ENCODE measurements at regions not wholly inside any gene's neighbourhood (a gene's known extent, or its start where the extent isn't known, plus 50 kb on each side); places are given as distances from the start of the nearest gene placed in this dataset.
A peak's percentile ranks its signal among the peaks of the same experiment; 100 is the strongest.

DNA sequence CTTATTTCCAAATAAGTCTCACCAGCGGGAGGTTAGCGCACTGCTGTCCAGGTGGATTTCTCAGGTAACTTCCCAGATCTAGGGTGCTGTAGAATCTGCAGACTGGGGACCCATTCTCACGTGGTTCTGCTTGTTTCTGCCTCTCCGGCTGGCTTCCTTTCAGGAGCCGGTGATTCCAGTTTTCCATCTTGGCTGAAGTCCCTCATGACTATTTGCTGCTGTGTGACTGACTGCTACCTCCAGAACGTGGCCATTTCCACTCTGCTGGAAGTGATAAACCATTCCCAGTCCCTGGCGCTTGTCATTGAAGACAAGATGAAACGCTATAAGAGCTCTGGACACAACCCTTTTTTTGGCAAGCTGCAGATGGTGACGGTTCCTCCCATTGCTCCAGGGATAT lies 76.0 kb downstream of the DOP1B start:
- CTCF ChIA-PET = no interaction called here
- Mint-ChIP-seq H3K27me3 (no peaks in the 10 kb centered on the region), H3K36me3 (peaks cover 9% of the 10 kb centered on the region), H3K4me3 (no peak overlapping the region), H3K27ac (no peak overlapping the region), H3K4me1 (peaks cover 15% of the 10 kb centered on the region), H3K9me3 (ENCODE audit: low read depth) (no peaks in the 10 kb centered on the region)
- DNase-seq (no peak), ATAC-seq (no peak)

DNA sequence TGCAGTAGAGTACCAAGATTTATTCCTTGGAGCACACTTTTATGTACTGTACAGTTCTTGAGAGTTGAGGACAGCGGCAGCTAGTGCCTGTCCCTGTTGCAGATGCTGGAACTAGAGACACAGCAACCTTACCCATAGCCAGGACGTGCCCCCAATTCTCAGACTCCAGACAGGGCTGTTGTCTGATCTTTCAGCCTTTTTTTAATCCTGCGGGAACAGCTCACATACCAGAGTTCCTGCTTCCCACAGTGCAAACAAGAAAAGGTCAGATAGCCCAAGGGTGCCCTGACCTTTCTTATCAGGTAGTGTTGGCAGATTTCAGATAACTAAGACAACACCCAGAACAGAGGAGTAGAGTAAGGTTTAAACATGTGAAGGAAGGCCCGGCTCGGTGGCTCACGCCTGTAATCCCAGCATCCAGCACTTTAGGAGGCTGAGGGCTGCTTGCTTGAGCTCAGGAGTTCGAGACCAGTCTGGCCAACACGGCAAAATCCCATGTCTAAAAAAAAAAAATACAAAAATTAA lies 78.5 kb downstream of the DOP1B start:
- no peaks in the 10 kb centered on the region for H3K9me3 Mint-ChIP-seq (ENCODE audit: low read depth)
- H3K27me3 Mint-ChIP-seq = no peaks in the 10 kb centered on the region
- CTCF ChIA-PET = interaction anchor here (0.6 kb wide), 1 partner anchor 10 kb away, joined by 3 read pairs; no protein-coding TSS in a partner anchor
- peaks cover 15% of the 10 kb centered on the region for H3K4me1 Mint-ChIP-seq
- H3K27ac Mint-ChIP-seq = no peak overlapping the region
- H3K4me3 Mint-ChIP-seq = no peak overlapping the region
- ATAC-seq (no peak), DNase-seq (no peak)
- H3K36me3 Mint-ChIP-seq = peaks cover 9% of the 10 kb centered on the region

GRCh38 chr21:36236052-36236730 lies 79.6 kb downstream of the DOP1B start:
- Mint-ChIP-seq H3K27ac (no peak overlapping the region), H3K9me3 (ENCODE audit: low read depth) (no peaks in the 10 kb centered on the region), H3K36me3 (peaks cover 5% of the 10 kb centered on the region), H3K27me3 (no peaks in the 10 kb centered on the region), H3K4me1 (peaks cover 15% of the 10 kb centered on the region), H3K4me3 (no peak overlapping the region)
- ATAC-seq = no peak
- CTCF ChIA-PET = interaction anchor here (1.6 kb wide), 1 partner anchor 24 kb away, joined by 4 read pairs; no protein-coding TSS in a partner anchor
- no peak for DNase-seq

GRCh38 chr21:36237441-36237840 lies 80.8 kb downstream of the DOP1B start:
- Mint-ChIP-seq H3K4me3 (no peak overlapping the region), H3K36me3 (peaks cover 4% of the 10 kb centered on the region), H3K27me3 (no peaks in the 10 kb centered on the region), H3K4me1 (peaks cover 18% of the 10 kb centered on the region), H3K27ac (no peak overlapping the region), H3K9me3 (ENCODE audit: low read depth) (no peaks in the 10 kb centered on the region)
- no peak for ATAC-seq
- DNase-seq = no peak
- CTCF ChIA-PET = interaction anchor here (1.6 kb wide), 1 partner anchor 22 kb away, joined by 4 read pairs; no protein-coding TSS in a partner anchor

GRCh38 chr21:36239585-36239984 lies 80.4 kb upstream of the MORC3 start:
- H3K36me3 Mint-ChIP-seq = peaks cover 1% of the 10 kb centered on the region
- peaks cover 10% of the 10 kb centered on the region for H3K4me1 Mint-ChIP-seq
- H3K4me3 Mint-ChIP-seq = no peak overlapping the region
- H3K27me3 Mint-ChIP-seq = no peaks in the 10 kb centered on the region
- H3K9me3 Mint-ChIP-seq (ENCODE audit: low read depth) = no peaks in the 10 kb centered on the region
- DNase-seq (no peak), ATAC-seq (no peak)
- H3K27ac Mint-ChIP-seq = no peak overlapping the region
- CTCF ChIA-PET = no interaction called here

- Mint-ChIP-seq H3K4me3 (no peak overlapping the region), H3K27me3 (no peaks in the 10 kb centered on the region), H3K4me1 (peaks cover 7% of the 10 kb centered on the region), H3K27ac (no peak overlapping the region), H3K9me3 (ENCODE audit: low read depth) (no peaks in the 10 kb centered on the region), H3K36me3 (peaks cover 7% of the 10 kb centered on the region)
- ATAC-seq = peak; percentile 33
- no peak for DNase-seq
- CTCF ChIA-PET = interaction anchor here (0.8 to 1.8 kb wide), 4 partner anchors 10 to 39 kb away, joined by 3 to 4 read pairs (median 3); no protein-coding TSS in a partner anchor
Measured at GRCh38 chr21:36241717-36242116, 78.3 kb upstream of the MORC3 start.

DNA sequence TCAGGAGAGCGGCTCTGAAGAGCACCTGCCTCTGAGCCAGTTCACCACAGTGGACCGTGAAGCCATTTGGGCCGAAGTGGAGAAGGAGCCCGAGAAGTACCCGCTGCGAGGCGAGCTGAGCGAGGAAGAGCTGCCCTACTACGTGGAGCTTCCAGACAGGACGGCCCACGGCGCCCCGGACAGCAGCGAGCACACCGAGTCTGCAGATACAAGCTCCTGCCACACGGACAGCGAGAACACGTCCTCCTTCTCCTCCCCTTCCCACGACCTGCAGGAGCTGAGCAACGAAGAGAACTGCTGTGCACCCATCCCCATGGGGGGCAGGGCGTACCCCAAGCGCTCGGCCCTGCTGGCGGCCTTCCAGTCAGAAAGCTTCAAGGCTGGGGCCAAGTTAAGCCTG lies 74.9 kb upstream of the MORC3 start:
- H3K4me1 Mint-ChIP-seq = peaks cover 7% of the 10 kb centered on the region
- no peaks in the 10 kb centered on the region for H3K9me3 Mint-ChIP-seq (ENCODE audit: low read depth)
- no peak overlapping the region for H3K27ac Mint-ChIP-seq
- no peaks in the 10 kb centered on the region for H3K27me3 Mint-ChIP-seq
- CTCF ChIA-PET = interaction anchor here (1.3 kb wide), 1 partner anchor 10 kb away, joined by 3 read pairs; no protein-coding TSS in a partner anchor
- no peak overlapping the region for H3K4me3 Mint-ChIP-seq
- H3K36me3 Mint-ChIP-seq = peaks cover 13% of the 10 kb centered on the region
- ATAC-seq (no peak), DNase-seq (no peak)

DNA sequence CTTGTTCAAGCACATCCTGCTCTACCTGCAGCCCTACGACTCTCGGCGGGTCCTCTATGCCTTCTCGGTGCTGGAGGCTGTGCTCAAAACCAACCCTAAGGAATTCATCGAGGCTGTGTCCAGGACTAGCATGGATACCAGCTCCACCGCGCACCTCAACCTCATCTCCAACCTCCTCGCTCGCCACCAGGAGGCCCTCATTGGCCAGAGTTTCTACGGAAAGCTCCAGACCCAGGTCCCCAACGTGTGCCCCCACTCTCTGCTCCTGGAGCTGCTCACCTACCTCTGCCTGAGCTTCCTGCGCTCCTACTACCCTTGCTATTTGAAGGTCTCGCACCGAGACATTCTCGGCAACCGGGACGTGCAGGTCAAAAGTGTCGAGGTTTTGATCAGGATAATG lies 74.3 kb upstream of the MORC3 start:
- CTCF ChIA-PET = interaction anchor here (1.3 kb wide), 1 partner anchor 11 kb away, joined by 3 read pairs; no protein-coding TSS in a partner anchor
- ATAC-seq = no peak
- no peaks in the 10 kb centered on the region for H3K27me3 Mint-ChIP-seq
- H3K4me3 Mint-ChIP-seq = no peak overlapping the region
- no peak overlapping the region for H3K27ac Mint-ChIP-seq
- H3K9me3 Mint-ChIP-seq (ENCODE audit: low read depth) = no peaks in the 10 kb centered on the region
- H3K4me1 Mint-ChIP-seq = peaks cover 7% of the 10 kb centered on the region
- DNase-seq = no peak
- peaks cover 13% of the 10 kb centered on the region for H3K36me3 Mint-ChIP-seq

- Mint-ChIP-seq H3K27me3 (no peaks in the 10 kb centered on the region), H3K9me3 (ENCODE audit: low read depth) (no peaks in the 10 kb centered on the region), H3K4me3 (no peak overlapping the region), H3K36me3 (peaks cover 13% of the 10 kb centered on the region), H3K4me1 (peaks cover 7% of the 10 kb centered on the region), H3K27ac (no peak overlapping the region)
- no peak for DNase-seq
- ATAC-seq = no peak
- CTCF ChIA-PET = interaction anchor here (1.3 kb wide), 1 partner anchor 11 kb away, joined by 3 read pairs; no protein-coding TSS in a partner anchor
Measured at GRCh38 chr21:36246080-36246631, 73.8 kb upstream of the MORC3 start.

GRCh38 chr21:36247316-36248010 lies 72.5 kb upstream of the MORC3 start:
- no peak for ATAC-seq
- H3K4me3 Mint-ChIP-seq = no peak overlapping the region
- CTCF ChIA-PET = no interaction called here
- peaks cover 3% of the 10 kb centered on the region for H3K4me1 Mint-ChIP-seq
- H3K36me3 Mint-ChIP-seq = peaks cover 13% of the 10 kb centered on the region
- no peak overlapping the region for H3K27ac Mint-ChIP-seq
- no peaks in the 10 kb centered on the region for H3K27me3 Mint-ChIP-seq
- H3K9me3 Mint-ChIP-seq (ENCODE audit: low read depth) = no peaks in the 10 kb centered on the region
- no peak for DNase-seq

DNA sequence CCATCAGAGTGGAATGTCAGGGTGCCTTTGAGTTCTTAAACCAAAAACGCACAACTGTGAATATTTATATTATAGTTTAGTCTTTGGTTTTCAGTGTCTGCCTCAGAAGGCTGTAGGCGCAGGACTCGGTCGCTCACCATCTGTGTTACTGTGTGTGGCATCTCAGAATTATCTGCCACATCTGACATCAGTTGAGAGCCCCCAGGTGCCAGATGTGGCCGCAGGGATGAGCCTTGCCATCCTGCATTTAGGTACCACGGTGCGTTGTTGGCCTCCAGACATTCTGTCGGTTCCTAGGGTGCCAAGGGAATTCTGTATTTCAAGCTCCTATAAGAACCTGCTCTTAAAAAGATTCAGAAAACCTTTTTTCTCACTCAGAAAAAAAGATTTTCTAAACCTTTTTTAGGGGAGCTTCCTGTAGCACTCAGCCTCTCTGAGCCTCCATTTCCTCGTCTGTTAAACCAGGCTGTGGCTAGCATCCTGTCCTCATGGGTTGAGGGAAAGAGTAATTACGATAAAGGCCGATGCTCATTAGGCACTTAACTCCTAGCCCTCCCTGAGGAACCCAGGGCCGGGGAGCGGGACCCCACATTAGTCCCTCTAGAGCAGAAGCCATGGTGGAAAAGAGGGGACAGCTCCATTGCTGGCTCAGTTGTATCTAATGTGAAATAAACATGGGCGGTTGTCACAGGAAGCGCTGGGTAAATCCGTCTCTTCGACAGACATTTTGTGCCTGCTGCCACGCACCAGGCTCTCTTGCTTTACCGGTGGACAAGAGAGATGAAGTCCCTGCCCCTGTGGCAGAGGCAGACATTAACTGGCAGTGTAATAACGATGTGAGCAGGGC lies 70.2 kb upstream of the MORC3 start:
- Mint-ChIP-seq H3K4me3 (no peak overlapping the region), H3K27ac (no peak overlapping the region)

DNA sequence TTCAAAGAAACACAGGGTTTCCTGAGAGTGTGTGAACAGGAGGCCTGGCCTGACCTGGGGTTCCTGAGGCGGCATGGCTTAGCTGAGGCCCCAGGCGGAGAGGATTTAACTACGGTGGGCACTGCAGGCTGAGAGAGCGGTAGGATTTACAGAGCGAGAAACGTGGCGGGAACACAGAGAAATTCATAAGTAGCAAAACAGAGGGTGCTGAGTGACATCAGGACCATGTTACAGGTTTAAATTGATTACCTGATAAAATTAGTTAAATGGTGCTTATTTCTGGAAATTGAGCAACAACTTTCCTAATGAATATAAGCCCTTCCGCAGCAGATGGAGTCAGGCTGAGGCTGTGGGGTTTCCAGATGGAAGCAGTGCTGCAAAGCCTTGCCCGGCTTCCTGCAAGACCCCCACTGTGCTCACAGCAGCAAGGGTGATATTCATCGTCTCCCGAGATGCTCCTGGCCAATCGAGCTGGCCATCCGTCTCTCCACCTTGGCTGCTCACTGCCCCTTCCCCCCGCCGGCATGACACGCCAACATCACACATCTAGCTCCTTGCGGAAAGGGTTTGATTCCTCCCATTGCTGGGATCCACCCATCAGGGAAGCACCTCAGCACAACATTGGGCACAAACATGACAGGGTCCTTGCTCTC lies 69.4 kb upstream of the MORC3 start:
- H3K9me3 Mint-ChIP-seq (ENCODE audit: low read depth) = no peaks in the 10 kb centered on the region
- H3K36me3 Mint-ChIP-seq = peaks cover 21% of the 10 kb centered on the region
- DNase-seq = no peak
- H3K4me3 Mint-ChIP-seq = no peak overlapping the region
- no peak for ATAC-seq
- no peaks in the 10 kb centered on the region for H3K27me3 Mint-ChIP-seq
- H3K4me1 Mint-ChIP-seq = peaks cover 15% of the 10 kb centered on the region
- no peak overlapping the region for H3K27ac Mint-ChIP-seq
- CTCF ChIA-PET = no interaction called here

More for the DNA sequence above, 70.2 kb upstream of the MORC3 start:
- Mint-ChIP-seq H3K27me3 (no peaks in the 10 kb centered on the region), H3K9me3 (ENCODE audit: low read depth) (no peaks in the 10 kb centered on the region), H3K4me1 (peaks cover 12% of the 10 kb centered on the region), H3K36me3 (peaks cover 21% of the 10 kb centered on the region)
- DNase-seq (no peak), ATAC-seq (no peak)
- CTCF ChIA-PET = no interaction called here

All from activated CD8-positive, alpha-beta memory T cell treated with anti-CD3 and anti-CD28 coated beads, Interleukin-2, amount 10 ng/mL, durations not matched to agents 7 days and 5 days (primary cell).